Colonic mucosa (tissue), 4 donors: ENCODE measurements at regions not wholly inside any gene's neighbourhood (a gene's known extent, or its start where the extent isn't known, plus 50 kb on each side); places are given as distances from the start of the nearest gene placed in this dataset.

Experiments used
- DNase-seq: peaks from one replicate; pipeline ENCODE4 v3.0.0-alpha.2; 2020
- H3K27ac ChIP-seq: fragments of 200-600 bp; one replicate; pipeline ENCODE4 v1.8.0; 2021
- H3K27me3 ChIP-seq: fragments of 200-600 bp; one replicate; pipeline ENCODE4 v1.8.0; 2021
- H3K36me3 ChIP-seq: fragments of 200-600 bp; one replicate; pipeline ENCODE4 v1.8.0; 2021
- H3K4me1 ChIP-seq: fragments of 200-600 bp; one replicate; pipeline ENCODE4 v1.8.0; 2021; ENCODE audit warnings: mild to moderate bottlenecking
- H3K4me3 ChIP-seq: fragments of 200-600 bp; one replicate; pipeline ENCODE4 v1.8.0; 2021
- H3K9ac ChIP-seq, 2 donors: one replicate each; pipeline ENCODE4 v1.7.0; 2013; ENCODE audit warnings: control low read depth in 2 of 2, low read depth in 2 of 2, low read length in 2 of 2
- H3K9me3 ChIP-seq: fragments of 200-600 bp; one replicate; pipeline ENCODE4 v1.8.0; 2021
- intact Hi-C: fragments of 100-400 bp; cut with DNase I; formaldehyde crosslinking; loops from one replicate; pipeline ENCODE4 v1.14.1; 2022
- TF ChIP-seq, protein P1 (sequence below): fragments of 200-600 bp; IDR thresholded peaks from one replicate; pipeline ENCODE4 v1.8.0; 2022; ENCODE audit warnings: antibody characterized with exemption, mild to moderate bottlenecking
- donor health status: healthy.
- donor health status: DM: no; HTN: no; CAD: no.
- donor health status: DM: no; HTN: no; CAD: no.

DNA sequence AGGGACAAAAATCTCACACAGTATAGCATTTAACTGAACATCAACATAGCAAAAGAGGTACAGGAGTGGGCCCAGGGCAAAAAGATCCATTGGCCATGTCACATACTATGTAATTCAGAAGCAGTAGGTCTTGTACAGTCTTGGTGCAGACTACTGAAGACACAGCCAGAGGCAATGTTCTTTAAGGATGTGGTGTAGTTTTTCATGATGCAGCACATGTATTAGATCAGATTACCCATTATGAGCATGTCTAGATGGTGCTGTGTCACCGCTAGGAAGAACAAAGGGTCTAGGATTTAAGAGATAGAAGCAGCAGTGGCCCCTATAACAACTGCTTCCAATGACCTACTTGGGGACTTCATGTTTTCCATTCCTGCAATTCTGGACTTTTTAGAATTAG, 610.4 kb upstream of the MEF2C start:
- DNase-seq, result no peak
- Histone ChIP-seq H3K36me3 (no peaks in the 10 kb centered on the region), H3K9me3 (no peaks in the 10 kb centered on the region), H3K27me3 (no peaks in the 10 kb centered on the region), H3K9ac (no peak overlapping the region), H3K4me1 (no peaks in the 10 kb centered on the region), H3K27ac (no peak overlapping the region), H3K4me3 (no peak overlapping the region)
- TF ChIP-seq, protein P1, sequence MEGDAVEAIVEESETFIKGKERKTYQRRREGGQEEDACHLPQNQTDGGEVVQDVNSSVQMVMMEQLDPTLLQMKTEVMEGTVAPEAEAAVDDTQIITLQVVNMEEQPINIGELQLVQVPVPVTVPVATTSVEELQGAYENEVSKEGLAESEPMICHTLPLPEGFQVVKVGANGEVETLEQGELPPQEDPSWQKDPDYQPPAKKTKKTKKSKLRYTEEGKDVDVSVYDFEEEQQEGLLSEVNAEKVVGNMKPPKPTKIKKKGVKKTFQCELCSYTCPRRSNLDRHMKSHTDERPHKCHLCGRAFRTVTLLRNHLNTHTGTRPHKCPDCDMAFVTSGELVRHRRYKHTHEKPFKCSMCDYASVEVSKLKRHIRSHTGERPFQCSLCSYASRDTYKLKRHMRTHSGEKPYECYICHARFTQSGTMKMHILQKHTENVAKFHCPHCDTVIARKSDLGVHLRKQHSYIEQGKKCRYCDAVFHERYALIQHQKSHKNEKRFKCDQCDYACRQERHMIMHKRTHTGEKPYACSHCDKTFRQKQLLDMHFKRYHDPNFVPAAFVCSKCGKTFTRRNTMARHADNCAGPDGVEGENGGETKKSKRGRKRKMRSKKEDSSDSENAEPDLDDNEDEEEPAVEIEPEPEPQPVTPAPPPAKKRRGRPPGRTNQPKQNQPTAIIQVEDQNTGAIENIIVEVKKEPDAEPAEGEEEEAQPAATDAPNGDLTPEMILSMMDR, result no peak
- intact Hi-C loops, result no loop called here

DNA sequence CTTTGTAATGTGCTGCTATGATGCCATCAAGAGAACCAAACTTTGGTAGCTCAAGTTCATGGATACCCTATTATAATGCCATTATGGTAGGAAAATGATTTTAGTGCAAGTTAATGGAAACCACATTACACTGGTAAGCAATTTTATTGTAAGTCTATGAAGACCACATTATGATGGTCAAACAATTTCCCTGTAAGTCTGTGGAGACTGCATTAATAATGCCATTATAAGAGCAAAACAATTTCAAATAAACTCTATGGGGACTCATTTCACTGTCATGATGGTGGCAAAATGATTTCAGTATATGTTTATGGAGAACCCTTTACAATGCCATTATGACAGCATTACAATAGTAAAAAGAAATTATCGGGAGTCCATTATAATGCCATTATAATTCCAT, 602.0 kb upstream of the MEF2C start:
- no peaks in the 10 kb centered on the region for H3K36me3 ChIP-seq
- H3K9ac ChIP-seq, result no peak overlapping the region
- intact Hi-C loops, result no loop called here
- no peaks in the 10 kb centered on the region for H3K27me3 ChIP-seq
- no peak for DNase-seq
- H3K4me3 ChIP-seq, result no peak overlapping the region
- H3K9me3 ChIP-seq, result no peaks in the 10 kb centered on the region
- H3K4me1 ChIP-seq, result no peaks in the 10 kb centered on the region
- TF ChIP-seq, protein P1, result no peak
- H3K27ac ChIP-seq, result no peak overlapping the region

DNA sequence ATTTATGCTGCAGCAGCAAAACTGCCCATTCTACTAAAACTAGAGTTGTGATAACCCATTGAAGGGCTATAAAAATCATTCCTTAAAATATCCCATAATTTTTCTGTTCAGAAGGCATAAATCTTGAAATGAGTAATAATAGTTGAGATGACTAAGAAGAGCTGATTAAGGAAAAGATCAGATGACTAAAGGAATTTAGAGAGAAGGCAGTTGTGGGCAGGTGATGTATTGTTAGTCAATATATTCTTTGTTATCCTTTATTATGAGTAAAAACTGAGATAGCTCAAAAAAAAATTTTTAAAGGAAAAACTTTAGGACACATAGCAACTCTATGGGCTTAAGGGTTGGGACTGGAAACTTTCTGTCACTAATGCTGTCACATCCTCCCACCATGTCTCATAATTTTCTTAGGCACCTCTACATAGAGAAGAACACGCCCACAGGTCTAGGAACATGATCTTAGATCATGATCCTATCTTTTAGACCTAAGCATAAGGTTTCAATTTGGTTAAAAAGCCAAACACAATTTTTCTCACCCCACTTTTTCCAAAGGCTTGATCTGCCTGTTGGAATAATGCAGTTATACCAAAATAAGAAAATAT, 597.5 kb upstream of the MEF2C start:
- Histone ChIP-seq H3K4me3 (no peak overlapping the region), H3K27ac (no peak overlapping the region), H3K9me3 (no peaks in the 10 kb centered on the region), H3K27me3 (no peaks in the 10 kb centered on the region), H3K4me1 (no peaks in the 10 kb centered on the region), H3K36me3 (no peaks in the 10 kb centered on the region), H3K9ac (no peak overlapping the region)
- DNase-seq, result no peak
- TF ChIP-seq, protein P1, result no peak
- intact Hi-C loops, result no loop called here

DNA sequence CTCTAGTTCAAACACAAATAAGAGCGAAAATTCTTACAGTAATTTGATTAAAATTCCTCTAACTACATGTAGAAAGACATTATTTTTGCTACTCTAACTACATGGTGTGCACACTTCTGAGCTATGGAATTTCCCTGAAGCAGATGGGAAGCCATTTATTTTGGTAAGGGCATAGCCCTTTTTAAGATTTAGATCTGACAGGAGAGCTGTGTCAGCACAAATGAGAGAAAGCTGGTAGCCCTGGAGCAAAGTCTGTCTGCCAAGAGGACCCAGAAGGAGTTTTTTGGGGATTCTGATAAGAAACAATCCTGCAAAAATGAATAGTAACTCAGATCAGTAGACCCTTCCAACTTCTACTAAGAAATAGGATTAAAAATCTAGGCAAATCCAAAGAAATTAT, 595.9 kb upstream of the MEF2C start:
- intact Hi-C loops, result no loop called here
- Histone ChIP-seq H3K27ac (no peak overlapping the region), H3K4me1 (no peaks in the 10 kb centered on the region), H3K36me3 (no peaks in the 10 kb centered on the region), H3K27me3 (no peaks in the 10 kb centered on the region), H3K9me3 (no peaks in the 10 kb centered on the region), H3K9ac (no peak overlapping the region), H3K4me3 (no peak overlapping the region)
- no peak for DNase-seq
- TF ChIP-seq, protein P1, result no peak

DNA sequence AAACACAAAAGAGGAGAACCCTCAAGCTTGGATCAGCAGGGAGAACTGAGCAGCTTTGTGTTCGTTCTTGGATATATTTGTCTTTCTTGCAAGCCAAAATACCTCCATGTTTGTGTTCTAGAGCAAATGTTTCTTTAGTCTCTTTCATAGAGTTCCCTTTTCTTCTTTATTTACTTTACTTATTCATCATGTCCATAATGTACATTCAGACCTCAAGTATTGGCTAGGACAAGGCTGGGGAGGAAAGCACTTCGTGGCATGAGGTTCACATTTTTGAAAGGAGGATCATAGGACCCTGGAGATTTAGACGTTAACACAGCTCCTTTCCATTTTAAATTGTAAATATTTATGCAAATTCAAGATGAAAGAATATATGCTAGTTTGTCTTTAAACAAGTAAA, 590.2 kb upstream of the MEF2C start:
- no peak overlapping the region for H3K4me3 ChIP-seq
- no peaks in the 10 kb centered on the region for H3K4me1 ChIP-seq
- no peak overlapping the region for H3K27ac ChIP-seq
- H3K9me3 ChIP-seq, result no peaks in the 10 kb centered on the region
- no peaks in the 10 kb centered on the region for H3K27me3 ChIP-seq
- no peaks in the 10 kb centered on the region for H3K36me3 ChIP-seq
- DNase-seq, result no peak
- H3K9ac ChIP-seq, result no peak overlapping the region
- intact Hi-C loops, result no loop called here
- TF ChIP-seq, protein P1, result no peak
